ENCODE measurements at regions not wholly inside any gene's neighbourhood (a gene's known extent, or its start where the extent isn't known, plus 50 kb on each side); places are given as distances from the start of the nearest gene placed in this dataset.

- WGBS, 2 experiments (ENCODE audit: extremely low coverage in 1 of 2, insufficient coverage in 1 of 2, insufficient read length in 1 of 2, insufficient replicate concordance in 2 of 2, low coverage in 1 of 2, low lambda C conversion rate in 2 of 2, missing lambda C conversion rate in 1 of 2), result 55% methylated on average over 13 of the region's 13 CpGs; no CpG with 5 or more reads in 1 of the 2 experiments
- 0 out of 2 replicates have a peak overlapping the region, but pooled peaks have one; percentile 31 for H2BK12ac ChIP-seq (ENCODE audit: low read depth, low read length)
- peak overlapping the region; percentile 41 for H3K18ac ChIP-seq (ENCODE audit: extremely low read depth, low read length)
- no peaks in the 10 kb centered on the region for H3K36me3 ChIP-seq (ENCODE audit: control insufficient read depth in 2 of 4, insufficient read depth in 4 of 4, low read length in 3 of 4)
- H3K27me3 ChIP-seq (replicated peaks in 1 of 4; ENCODE audit: control insufficient read depth in 3 of 4, extremely low read depth in 1 of 4, insufficient read depth in 3 of 4, low read length in 3 of 4), result peaks cover 0 to 2% (median 0%) of the 10 kb centered on the region in 4 experiments; a peak in 2 of 7 replicates
- no peaks in the 10 kb centered on the region for H3K79me2 ChIP-seq (ENCODE audit: control insufficient read depth in 1 of 2, insufficient read depth in 2 of 2, low read length in 2 of 2)
- no peak overlapping the region for H3K4me3 ChIP-seq (ENCODE audit: extremely low read depth in 1 of 4, insufficient read depth in 2 of 4, low read depth in 3 of 4, low read length in 4 of 4)
- H3K23ac ChIP-seq (ENCODE audit: insufficient read length), result no peak overlapping the region
- no peaks in the 10 kb centered on the region for H3K23me2 ChIP-seq (ENCODE audit: low read depth, low read length)
- no peak overlapping the region for H2BK15ac ChIP-seq (ENCODE audit: low read length)
- H2BK20ac ChIP-seq (ENCODE audit: low read length), result no peak overlapping the region
- H3K9ac ChIP-seq (replicated peaks in 1 of 4; ENCODE audit: extremely low read depth in 1 of 4, low read depth in 3 of 4, low read length in 3 of 4), result no peak overlapping the region
- no peak for FAIRE-seq
- H3K79me1 ChIP-seq (ENCODE audit: low read depth, low read length), result 0 out of 2 replicates have a peak, but pooled peaks cover 3% of the 10 kb centered on the region
- peak overlapping the region in 1 of 2 experiments; percentile 1; a peak in 1 of 4 replicates for H3K4me2 ChIP-seq (ENCODE audit: insufficient read depth in 1 of 2, low read depth in 2 of 2, low read length in 2 of 2)
- peak overlapping the region; percentile 18 for H4K5ac ChIP-seq (ENCODE audit: insufficient read length, low read depth, low read length)
- H2AK5ac ChIP-seq (ENCODE audit: low read depth, low read length), result no peak overlapping the region; the same call in 1 of the 2 replicates
- peak overlapping the region; percentile 86 for H4K91ac ChIP-seq (replicated peaks; ENCODE audit: insufficient read length, low read length)
- H4K8ac ChIP-seq (ENCODE audit: extremely low read depth, insufficient read depth, low read length), result peak overlapping the region; percentile 35; the same call in 1 of the 2 replicates
- POLR2A ChIA-PET (ENCODE audit: partially characterized antibody), result interaction anchor here (0.9 to 1.8 kb wide), 2 partner anchors 33 to 40 kb away, joined by 3 to 7 read pairs; no protein-coding TSS in a partner anchor
- H2AFZ ChIP-seq (ENCODE audit: low read length), result peak overlapping the region; percentile 73
- H3K4me1 ChIP-seq (replicated peaks in 1 of 4; ENCODE audit: control insufficient read depth in 3 of 4, insufficient read depth in 4 of 4, low read length in 3 of 4), result peaks cover 11 to 32% (median 17%) of the 10 kb centered on the region in 4 experiments
- no peaks in the 10 kb centered on the region for H4K20me1 ChIP-seq (replicated peaks in 1 of 2; ENCODE audit: control insufficient read depth in 1 of 2, insufficient read depth in 2 of 2, low read length in 2 of 2)
- H3K56ac ChIP-seq (replicated peaks; ENCODE audit: insufficient read length, low read depth, low read length), result no peak overlapping the region
- H3K4ac ChIP-seq (replicated peaks; ENCODE audit: insufficient read length, low read depth, low read length), result no peak overlapping the region
- CTCF ChIA-PET (ENCODE audit: partially characterized antibody), result interaction anchor here (0.6 to 9.0 kb wide), 13 partner anchors 9 to 412 kb away, joined by 3 to 44 read pairs (median 3); no protein-coding TSS in a partner anchor
- no peaks in the 10 kb centered on the region for H3K9me3 ChIP-seq (ENCODE audit: insufficient read depth in 2 of 2, low read depth in 1 of 2, low read length in 1 of 2)
- no peak for DNase-seq (ENCODE audit: low read depth in 1 of 2, low spot score in 2 of 2)
- H3K14ac ChIP-seq (ENCODE audit: insufficient read length), result no peak overlapping the region
- peak overlapping the region; percentile 52 for H2BK120ac ChIP-seq (replicated peaks; ENCODE audit: low read depth, low read length)
- no peak overlapping the region for H2BK5ac ChIP-seq (ENCODE audit: low read depth, low read length)
- H3K27ac ChIP-seq (ENCODE audit: low read depth, low read length), result peak overlapping the region; percentile 3; the same call in 1 of the 2 replicates
- TF ChIP-seq EP300 (IDR thresholded peaks at IDR 0.05; ENCODE audit: borderline replicate concordance in 1 of 2, low read depth in 2 of 2, low read length in 2 of 2), result no peak
- TF ChIP-seq TEAD4 (IDR thresholded peaks at IDR 0.05; ENCODE audit: low read depth, low read length), result no peak
- TF ChIP-seq CBX5 (IDR thresholded peaks at IDR 0.05; ENCODE audit: low read depth, low read length), result no peak
- TF ChIP-seq SIRT6 (IDR thresholded peaks at IDR 0.05; ENCODE audit: low read length), result no peak
- TF ChIP-seq YY1 (IDR thresholded peaks at IDR 0.05; ENCODE audit: low read depth, low read length), result no peak
- no peak for TF ChIP-seq POU5F1 (IDR thresholded peaks at IDR 0.05; ENCODE audit: low read depth, low read length)
- no peak for TF ChIP-seq BCL11A (IDR thresholded peaks at IDR 0.05; ENCODE audit: low read depth in 2 of 2, low read length in 2 of 2)
- TF ChIP-seq RXRA (IDR thresholded peaks at IDR 0.05; ENCODE audit: insufficient read depth, low read depth, low read length), result no peak
- no peak for TF ChIP-seq MAFK (IDR thresholded peaks at IDR 0.05; ENCODE audit: low read depth, low read length)
- no peak for TF ChIP-seq TAF7 (optimal IDR thresholded peaks at IDR 0.05; ENCODE audit: borderline replicate concordance, low read depth, low read length)
Observed at GRCh38 chr17:73787076-73788059, 143.1 kb upstream of the SDK2 start.
